Caco-2 (cell line): ENCODE measurements at regions not wholly inside any gene's neighbourhood (a gene's known extent, or its start where the extent isn't known, plus 50 kb on each side); places are given as distances from the start of the nearest gene placed in this dataset.
A peak's percentile ranks its signal among the peaks of the same experiment; 100 is the strongest.

Experiments used
- BruUV-seq: library from RNA; stranded (reverse); fragments of 400-500 nt; replicated peaks from 2 replicates; lab custom pipeline; 2021; lab: Mats Ljungman, UMichigan
- CTCF ChIA-PET: fragments of 300-600 bp; sonication (Branson Sonifier 250); formaldehyde crosslinking; loops from one replicate; lab custom pipeline; 2022; ENCODE audit warnings: antibody characterized with exemption; lab: Charles Lee
- POLR2A ChIA-PET: fragments of 300-600 bp; sonication (Branson Sonifier 250); formaldehyde crosslinking; loops from one replicate; lab custom pipeline; 2022; ENCODE audit warnings: antibody characterized with exemption; lab: Charles Lee
- DNase-seq, 2 experiments: peaks; one replicate each; pipeline versions ENCODE4 v3.0.0 to v3.0.0-alpha.2; 2020 to 2022
- H3K27me3 ChIP-seq: replicated peaks from 2 replicates; pipeline ENCODE4 v1.6.0; 2011; ENCODE audit warnings: low read length; ENCODE audit not compliant: control insufficient read depth, insufficient read depth
- H3K36me3 ChIP-seq: 2 replicates; pipeline ENCODE4 v1.5.1; 2011; ENCODE audit warnings: low read length; ENCODE audit not compliant: control insufficient read depth, insufficient read depth
- H3K4me1 ChIP-seq: fragments of 250-450 bp; sonication (Bioruptor Pico); 2 replicates; pipeline ENCODE4 v1.5.1; 2020; ENCODE audit warnings: mild to moderate bottlenecking
- H3K4me3 ChIP-seq: 2 replicates; pipeline ENCODE4 v1.5.1; 2011; ENCODE audit warnings: low read depth, mild to moderate bottlenecking, control low read depth, low read length
- H3K9me3 ChIP-seq: fragments of 250-450 bp; sonication (Bioruptor Pico); 2 replicates; pipeline ENCODE4 v1.5.1; 2020; ENCODE audit warnings: mild to moderate bottlenecking, moderate library complexity
- H3K27ac Mint-ChIP-seq: one replicate; pipeline ENCODE4 v1.8.0; 2022; ENCODE audit warnings: mixed read lengths; ENCODE audit not compliant: unreplicated experiment
- H3K27me3 Mint-ChIP-seq: one replicate; pipeline ENCODE4 v1.8.0; 2022; ENCODE audit warnings: mixed read lengths; ENCODE audit not compliant: insufficient read depth, unreplicated experiment
- H3K36me3 Mint-ChIP-seq: one replicate; pipeline ENCODE4 v1.8.0; 2022; ENCODE audit warnings: mild to moderate bottlenecking, mixed read lengths; ENCODE audit not compliant: insufficient read depth, unreplicated experiment
- H3K4me1 Mint-ChIP-seq: one replicate; pipeline ENCODE4 v1.8.0; 2022; ENCODE audit warnings: low read depth, mixed read lengths; ENCODE audit not compliant: unreplicated experiment
- H3K4me3 Mint-ChIP-seq: one replicate; pipeline ENCODE4 v1.8.0; 2022; ENCODE audit warnings: mild to moderate bottlenecking, moderate library complexity, mixed read lengths; ENCODE audit not compliant: unreplicated experiment
- H3K9me3 Mint-ChIP-seq: one replicate; pipeline ENCODE4 v1.8.0; 2022; ENCODE audit warnings: mixed read lengths; ENCODE audit not compliant: unreplicated experiment
- CTCF ChIP-seq, 2 experiments: fragments of 200-600 bp in 1 of 2; IDR thresholded peaks; 1 replicate in 1 of 2; 2 replicates in 1 of 2; pipeline versions ENCODE4 v1.5.1 to v1.8.0; 2011 to 2022; ENCODE audit warnings: antibody characterized with exemption in 1 of 2, control low read depth in 1 of 2, inconsistent platforms in 1 of 2, low read depth in 1 of 2, low read length in 1 of 2, mild to moderate bottlenecking in 1 of 2, moderate library complexity in 1 of 2; ENCODE audit not compliant: insufficient read depth in 1 of 2, severe bottlenecking in 1 of 2, unreplicated experiment in 1 of 2
- intact Hi-C: fragments of 100-400 bp; cut with micrococcal nuclease; formaldehyde crosslinking; loops from one replicate; pipeline ENCODE4 v1.10.0; 2022; ENCODE audit not compliant: unreplicated experiment

- H3K9me3 ChIP-seq: no peaks in the 10 kb centered on the region
- no peak for TF ChIP-seq CTCF (IDR thresholded peaks at IDR 0.05; ENCODE audit: insufficient read depth in 1 of 2, low read depth in 1 of 2, low read length in 1 of 2, severe bottlenecking in 1 of 2, unreplicated experiment in 1 of 2)
- Mint-ChIP-seq H3K27me3 (no peaks in the 10 kb centered on the region), H3K36me3 (peaks cover 4% of the 10 kb centered on the region), H3K4me3 (no peak overlapping the region), H3K27ac (peak overlapping the region; percentile 23), H3K9me3 (no peaks in the 10 kb centered on the region), H3K4me1 (peaks cover 23% of the 10 kb centered on the region)
- intact Hi-C loops: no loop called here
- no peaks in the 10 kb centered on the region for H3K36me3 ChIP-seq
- no peak overlapping the region for H3K4me3 ChIP-seq
- no peaks in the 10 kb centered on the region for H3K27me3 ChIP-seq
- BruUV-seq: no TSS peak
- ChIA-PET POLR2A (no interaction called here), CTCF (interaction anchor here (0.6 to 0.7 kb wide), 2 partner anchors 17 to 138 kb away, joined by 3 read pairs; no protein-coding TSS in a partner anchor)
- DNase-seq: peak; percentile 63 to 66
- H3K4me1 ChIP-seq: peaks cover 25% of the 10 kb centered on the region
Measured at GRCh38 chr2:64784168-64785061, 130.7 kb upstream of the SERTAD2 start.

- Mint-ChIP-seq H3K27ac (peak overlapping the region; percentile 56), H3K4me1 (peaks cover 20% of the 10 kb centered on the region), H3K4me3 (no peak overlapping the region), H3K36me3 (peaks cover 4% of the 10 kb centered on the region), H3K27me3 (no peaks in the 10 kb centered on the region), H3K9me3 (no peaks in the 10 kb centered on the region)
- Histone ChIP-seq H3K4me1 (peaks cover 24% of the 10 kb centered on the region), H3K27me3 (no peaks in the 10 kb centered on the region), H3K4me3 (no peak overlapping the region), H3K36me3 (no peaks in the 10 kb centered on the region), H3K9me3 (no peaks in the 10 kb centered on the region)
- no peak for DNase-seq
- no peak for TF ChIP-seq CTCF (IDR thresholded peaks at IDR 0.05; ENCODE audit: insufficient read depth in 1 of 2, low read depth in 1 of 2, low read length in 1 of 2, severe bottlenecking in 1 of 2, unreplicated experiment in 1 of 2)
- intact Hi-C loops: no loop called here
- ChIA-PET POLR2A (no interaction called here), CTCF (no interaction called here)
- BruUV-seq: no TSS peak
Measured at GRCh38 chr2:64785245-64785644, 131.5 kb upstream of the SERTAD2 start.

- Histone ChIP-seq H3K27me3 (no peaks in the 10 kb centered on the region), H3K9me3 (no peaks in the 10 kb centered on the region), H3K36me3 (no peaks in the 10 kb centered on the region), H3K4me1 (peaks cover 25% of the 10 kb centered on the region), H3K4me3 (no peak overlapping the region)
- DNase-seq: no peak
- ChIA-PET CTCF (interaction anchor here (0.6 to 0.7 kb wide), 2 partner anchors 19 to 640 kb away, joined by 3 to 5 read pairs; no protein-coding TSS in a partner anchor), POLR2A (no interaction called here)
- no peak overlapping the region for H3K27ac Mint-ChIP-seq
- no TSS peak for BruUV-seq
- peaks cover 19% of the 10 kb centered on the region for H3K4me1 Mint-ChIP-seq
- H3K4me3 Mint-ChIP-seq: no peak overlapping the region
- H3K27me3 Mint-ChIP-seq: no peaks in the 10 kb centered on the region
- peaks cover 4% of the 10 kb centered on the region for H3K36me3 Mint-ChIP-seq
- no peaks in the 10 kb centered on the region for H3K9me3 Mint-ChIP-seq
- no peak for TF ChIP-seq CTCF (IDR thresholded peaks at IDR 0.05; ENCODE audit: insufficient read depth in 1 of 2, low read depth in 1 of 2, low read length in 1 of 2, severe bottlenecking in 1 of 2, unreplicated experiment in 1 of 2)
- intact Hi-C loops: no loop called here
Measured at GRCh38 chr2:64786343-64787018, 132.8 kb upstream of the SERTAD2 start.
